CD8-positive, alpha-beta memory T cell (primary cell): ENCODE measurements at regions not wholly inside any gene's neighbourhood (a gene's known extent, or its start where the extent isn't known, plus 50 kb on each side); places are given as distances from the start of the nearest gene placed in this dataset.

Experiments used
- CTCF ChIA-PET: fragments of 350-600 bp; sonication (Branson Sonifier 250); formaldehyde crosslinking; loops from one replicate; lab custom pipeline; 2021; ENCODE audit warnings: antibody characterized with exemption; lab: Charles Lee
- POLR2A ChIA-PET: fragments of 350-600 bp; sonication (Branson Sonifier 250); formaldehyde crosslinking; loops from one replicate; lab custom pipeline; 2021; ENCODE audit warnings: antibody characterized with exemption; lab: Charles Lee
- DNase-seq, 5 donors: peaks; one replicate each; pipeline versions ENCODE4 v3.0.0 to v3.0.0-alpha.2; 2020 to 2022; ENCODE audit warnings: mixed read lengths in 1 of 5
- H3K27ac ChIP-seq: one replicate; pipeline ENCODE4 v1.7.0; 2013; ENCODE audit warnings: low read depth, mild to moderate bottlenecking, low read length, moderate library complexity
- H3K27me3 ChIP-seq: 2 replicates; pipeline ENCODE4 v1.7.0; 2013; ENCODE audit warnings: low read length, mild to moderate bottlenecking; ENCODE audit not compliant: insufficient read depth, poor library complexity, severe bottlenecking
- H3K36me3 ChIP-seq: 2 replicates; pipeline ENCODE4 v1.7.0; 2013; ENCODE audit warnings: mild to moderate bottlenecking, low read length, moderate library complexity; ENCODE audit not compliant: insufficient read depth
- H3K4me1 ChIP-seq: 2 replicates; pipeline ENCODE4 v1.7.0; 2013; ENCODE audit warnings: mild to moderate bottlenecking, low read length, moderate library complexity; ENCODE audit not compliant: insufficient read depth
- H3K4me3 ChIP-seq: 2 replicates; pipeline ENCODE4 v1.7.0; 2013; ENCODE audit warnings: mild to moderate bottlenecking, low read length
- H3K9me3 ChIP-seq: 2 replicates; pipeline ENCODE4 v1.7.0; 2013; ENCODE audit warnings: mild to moderate bottlenecking, low read length
- H3K27ac Mint-ChIP-seq, 8 donors: one replicate each; pipeline ENCODE4 v1.8.0; 2020 to 2021; ENCODE audit warnings: mixed read lengths in 8 of 8, mild to moderate bottlenecking in 6 of 8, inconsistent platforms in 3 of 8, moderate library complexity in 3 of 8
- H3K27me3 Mint-ChIP-seq, 2 donors: one replicate each; pipeline ENCODE4 v1.8.0; 2020 to 2021; ENCODE audit warnings: mixed read lengths in 2 of 2, mild to moderate bottlenecking in 1 of 2, moderate library complexity in 1 of 2
- H3K36me3 Mint-ChIP-seq, 3 donors: one replicate each; pipeline ENCODE4 v1.8.0; 2020 to 2021; ENCODE audit warnings: mixed read lengths in 3 of 3, inconsistent platforms in 1 of 3, mild to moderate bottlenecking in 1 of 3
- H3K4me1 Mint-ChIP-seq, 3 donors: one replicate each; pipeline ENCODE4 v1.8.0; 2020 to 2021; ENCODE audit warnings: mixed read lengths in 3 of 3, inconsistent platforms in 1 of 3, mild to moderate bottlenecking in 1 of 3
- H3K4me3 Mint-ChIP-seq, 7 donors: one replicate each; pipeline ENCODE4 v1.8.0; 2020 to 2021; ENCODE audit warnings: mixed read lengths in 7 of 7, mild to moderate bottlenecking in 6 of 7, moderate library complexity in 4 of 7, inconsistent platforms in 2 of 7
- H3K9me3 Mint-ChIP-seq, 5 donors: one replicate each; pipeline ENCODE4 v1.8.0; 2020 to 2022; ENCODE audit warnings: mixed read lengths in 5 of 5, mild to moderate bottlenecking in 3 of 5, moderate library complexity in 2 of 5, inconsistent platforms in 1 of 5

- Histone ChIP-seq H3K27ac (no peak overlapping the region), H3K36me3 (no peaks in the 10 kb centered on the region), H3K9me3 (no peaks in the 10 kb centered on the region), H3K27me3 (no peaks in the 10 kb centered on the region), H3K4me1 (no peaks in the 10 kb centered on the region), H3K4me3 (no peak overlapping the region)
- DNase-seq, result no peak
- Mint-ChIP-seq H3K4me1 (peaks cover 1 to 6% (median 5%) of the 10 kb centered on the region in 3 donors), H3K4me3 (no peak overlapping the region), H3K27ac (no peak overlapping the region), H3K36me3 (no peaks in the 10 kb centered on the region), H3K27me3 (peaks cover 0 to 4% of the 10 kb centered on the region in 2 donors), H3K9me3 (peaks cover 0 to 3% (median 0%) of the 10 kb centered on the region in 5 donors)
- ChIA-PET CTCF (no interaction called here), POLR2A (no interaction called here)
Measured at GRCh38 chr5:167576897-167577296, 714.5 kb upstream of the WWC1 start.

GRCh38 chr5:167577616-167578015 lies 713.8 kb upstream of the WWC1 start:
- Histone ChIP-seq H3K27ac (no peak overlapping the region), H3K4me3 (no peak overlapping the region), H3K4me1 (no peaks in the 10 kb centered on the region), H3K27me3 (no peaks in the 10 kb centered on the region), H3K36me3 (no peaks in the 10 kb centered on the region), H3K9me3 (no peaks in the 10 kb centered on the region)
- Mint-ChIP-seq H3K4me1 (peaks cover 1 to 6% (median 5%) of the 10 kb centered on the region in 3 donors), H3K27me3 (peaks cover 0 to 4% of the 10 kb centered on the region in 2 donors), H3K36me3 (no peaks in the 10 kb centered on the region), H3K4me3 (no peak overlapping the region), H3K27ac (no peak overlapping the region), H3K9me3 (peaks cover 0 to 3% (median 0%) of the 10 kb centered on the region in 5 donors)
- no peak for DNase-seq
- ChIA-PET POLR2A (no interaction called here), CTCF (no interaction called here)

GRCh38 chr5:167578977-167579692 lies 712.3 kb upstream of the WWC1 start:
- ChIA-PET POLR2A (no interaction called here), CTCF (no interaction called here)
- no peak for DNase-seq
- Histone ChIP-seq H3K4me3 (no peak overlapping the region), H3K9me3 (no peaks in the 10 kb centered on the region), H3K27ac (no peak overlapping the region), H3K36me3 (no peaks in the 10 kb centered on the region), H3K4me1 (no peaks in the 10 kb centered on the region), H3K27me3 (no peaks in the 10 kb centered on the region)
- Mint-ChIP-seq H3K4me1 (peaks cover 0 to 1% (median 0%) of the 10 kb centered on the region in 3 donors), H3K36me3 (no peaks in the 10 kb centered on the region), H3K9me3 (peaks cover 0 to 5% (median 0%) of the 10 kb centered on the region in 5 donors), H3K27me3 (peaks cover 0 to 3% of the 10 kb centered on the region in 2 donors), H3K4me3 (no peak overlapping the region), H3K27ac (no peak overlapping the region)

- Mint-ChIP-seq H3K9me3 (peaks cover 0 to 5% (median 0%) of the 10 kb centered on the region in 5 donors), H3K27me3 (no peaks in the 10 kb centered on the region), H3K27ac (no peak overlapping the region), H3K36me3 (no peaks in the 10 kb centered on the region), H3K4me3 (no peak overlapping the region), H3K4me1 (no peaks in the 10 kb centered on the region)
- H3K27ac ChIP-seq, result no peak overlapping the region
- H3K4me1 ChIP-seq, result no peaks in the 10 kb centered on the region
- POLR2A ChIA-PET, result no interaction called here
- H3K27me3 ChIP-seq, result no peaks in the 10 kb centered on the region
- H3K36me3 ChIP-seq, result no peaks in the 10 kb centered on the region
- no peak overlapping the region for H3K4me3 ChIP-seq
- H3K9me3 ChIP-seq, result no peaks in the 10 kb centered on the region
- DNase-seq, result no peak
- CTCF ChIA-PET, result no interaction called here
Measured at GRCh38 chr5:167579693-167580055, 711.8 kb upstream of the WWC1 start.

GRCh38 chr5:167580608-167581007 lies 710.8 kb upstream of the WWC1 start:
- Mint-ChIP-seq H3K27ac (no peak overlapping the region), H3K4me3 (no peak overlapping the region)
- no peak for DNase-seq

GRCh38 chr5:167582283-167582682 lies 709.2 kb upstream of the WWC1 start:
- H3K4me1 Mint-ChIP-seq, result no peaks in the 10 kb centered on the region
- H3K36me3 ChIP-seq, result no peaks in the 10 kb centered on the region
- H3K27me3 Mint-ChIP-seq, result no peaks in the 10 kb centered on the region
- no peaks in the 10 kb centered on the region for H3K36me3 Mint-ChIP-seq
- ChIA-PET POLR2A (no interaction called here), CTCF (no interaction called here)
- DNase-seq, result no peak
- H3K27ac Mint-ChIP-seq, result no peak overlapping the region
- no peaks in the 10 kb centered on the region for H3K27me3 ChIP-seq
- H3K4me3 ChIP-seq, result no peak overlapping the region
- peaks cover 0 to 5% (median 1%) of the 10 kb centered on the region in 5 donors for H3K9me3 Mint-ChIP-seq
- no peaks in the 10 kb centered on the region for H3K4me1 ChIP-seq
- no peaks in the 10 kb centered on the region for H3K9me3 ChIP-seq
- no peak overlapping the region for H3K27ac ChIP-seq
- no peak overlapping the region for H3K4me3 Mint-ChIP-seq

More at GRCh38 chr5:167580608-167581007, 710.8 kb upstream of the WWC1 start:
- no peak overlapping the region for H3K4me3 ChIP-seq
- H3K4me1 ChIP-seq, result no peaks in the 10 kb centered on the region
- H3K9me3 Mint-ChIP-seq, result peaks cover 0 to 5% (median 2%) of the 10 kb centered on the region in 5 donors
- CTCF ChIA-PET, result no interaction called here
- no peaks in the 10 kb centered on the region for H3K4me1 Mint-ChIP-seq
- H3K9me3 ChIP-seq, result no peaks in the 10 kb centered on the region
- H3K27me3 ChIP-seq, result no peaks in the 10 kb centered on the region
- H3K36me3 ChIP-seq, result no peaks in the 10 kb centered on the region
- no peaks in the 10 kb centered on the region for H3K36me3 Mint-ChIP-seq
- no peaks in the 10 kb centered on the region for H3K27me3 Mint-ChIP-seq
- POLR2A ChIA-PET, result no interaction called here
- H3K27ac ChIP-seq, result no peak overlapping the region

- Mint-ChIP-seq H3K36me3 (no peaks in the 10 kb centered on the region), H3K27ac (no peak overlapping the region), H3K27me3 (no peaks in the 10 kb centered on the region), H3K4me3 (no peak overlapping the region), H3K4me1 (no peaks in the 10 kb centered on the region), H3K9me3 (peaks cover 0 to 5% (median 2%) of the 10 kb centered on the region in 5 donors)
- H3K27me3 ChIP-seq, result no peaks in the 10 kb centered on the region
- DNase-seq, result no peak
- no peaks in the 10 kb centered on the region for H3K9me3 ChIP-seq
- no peak overlapping the region for H3K27ac ChIP-seq
- H3K36me3 ChIP-seq, result no peaks in the 10 kb centered on the region
- CTCF ChIA-PET, result no interaction called here
- no peaks in the 10 kb centered on the region for H3K4me1 ChIP-seq
- POLR2A ChIA-PET, result no interaction called here
- no peak overlapping the region for H3K4me3 ChIP-seq
Measured at GRCh38 chr5:167582886-167583285, 708.6 kb upstream of the WWC1 start.

- DNase-seq, result no peak
- H3K27ac ChIP-seq, result no peak overlapping the region
- no peak overlapping the region for H3K4me3 ChIP-seq
- Mint-ChIP-seq H3K4me1 (no peaks in the 10 kb centered on the region), H3K9me3 (peaks cover 0 to 5% (median 2%) of the 10 kb centered on the region in 5 donors), H3K27ac (no peak overlapping the region), H3K27me3 (no peaks in the 10 kb centered on the region), H3K4me3 (no peak overlapping the region), H3K36me3 (no peaks in the 10 kb centered on the region)
- POLR2A ChIA-PET, result no interaction called here
- CTCF ChIA-PET, result no interaction called here
- H3K9me3 ChIP-seq, result no peaks in the 10 kb centered on the region
- H3K4me1 ChIP-seq, result no peaks in the 10 kb centered on the region
- H3K27me3 ChIP-seq, result no peaks in the 10 kb centered on the region
- H3K36me3 ChIP-seq, result no peaks in the 10 kb centered on the region
Measured at GRCh38 chr5:167585184-167585583, 706.3 kb upstream of the WWC1 start.
